Duodenal mucosa (tissue), 2 donors: ENCODE measurements at regions not wholly inside any gene's neighbourhood (a gene's known extent, or its start where the extent isn't known, plus 50 kb on each side); places are given as distances from the start of the nearest gene placed in this dataset.

Experiments used
- H3K27ac ChIP-seq: one replicate; pipeline ENCODE4 v1.7.0; 2013; ENCODE audit warnings: low read depth, low read length
- H3K27me3 ChIP-seq, 2 donors: one replicate each; pipeline ENCODE4 v1.7.0; 2013; ENCODE audit warnings: low read length in 2 of 2, control low read depth in 1 of 2; ENCODE audit not compliant: insufficient read depth in 2 of 2, control insufficient read depth in 1 of 2
- H3K36me3 ChIP-seq, 2 donors: one replicate each; pipeline ENCODE4 v1.7.0; 2013; ENCODE audit warnings: low read length in 2 of 2, control low read depth in 1 of 2; ENCODE audit not compliant: insufficient read depth in 2 of 2, control insufficient read depth in 1 of 2
- H3K4me1 ChIP-seq, 2 donors: one replicate each; pipeline ENCODE4 v1.7.0; 2013; ENCODE audit warnings: low read length in 2 of 2, control low read depth in 1 of 2; ENCODE audit not compliant: insufficient read depth in 2 of 2, control insufficient read depth in 1 of 2
- H3K4me3 ChIP-seq, 2 donors: one replicate each; pipeline ENCODE4 v1.7.0; 2013; ENCODE audit warnings: low read length in 2 of 2, low read depth in 1 of 2
- H3K9ac ChIP-seq, 2 donors: one replicate each; pipeline ENCODE4 v1.7.0; 2013; ENCODE audit warnings: low read length in 2 of 2, low read depth in 1 of 2
- H3K9me3 ChIP-seq, 2 donors: one replicate each; pipeline ENCODE4 v1.7.0; 2013; ENCODE audit warnings: low read length in 2 of 2, control low read depth in 1 of 2; ENCODE audit not compliant: control insufficient read depth in 1 of 2

- H3K9me3 ChIP-seq: no peaks in the 10 kb centered on the region
- H3K36me3 ChIP-seq: no peaks in the 10 kb centered on the region
- H3K4me3 ChIP-seq: no peak overlapping the region
- no peak overlapping the region for H3K27ac ChIP-seq
- H3K27me3 ChIP-seq: peaks cover 0 to 3% of the 10 kb centered on the region in 2 donors
- H3K4me1 ChIP-seq: no peaks in the 10 kb centered on the region
- H3K9ac ChIP-seq: no peak overlapping the region
Observed at GRCh38 chr1:208455821-208456220, 211.6 kb upstream of the PLXNA2 start.

DNA sequence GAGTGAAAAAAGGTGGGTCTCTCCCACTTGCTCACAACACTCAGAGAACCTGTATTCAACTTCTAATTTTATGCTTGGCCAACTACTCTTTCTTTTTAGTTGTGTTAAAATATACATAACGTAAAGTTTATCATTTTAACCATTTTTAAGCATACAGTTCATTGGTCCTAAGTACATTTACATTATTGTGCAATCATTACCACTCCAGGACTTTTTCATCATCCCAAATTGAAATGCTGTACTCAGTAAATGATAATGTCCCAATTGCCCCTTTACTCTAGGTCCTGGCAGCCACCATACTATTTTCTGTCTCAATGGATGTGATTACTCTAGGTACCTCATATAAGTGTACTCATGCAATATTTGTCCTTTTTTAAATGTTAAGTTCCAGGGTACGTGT lies 212.3 kb upstream of the PLXNA2 start:
- Histone ChIP-seq H3K4me1 (no peaks in the 10 kb centered on the region), H3K36me3 (no peaks in the 10 kb centered on the region), H3K4me3 (no peak overlapping the region), H3K9ac (no peak overlapping the region), H3K9me3 (no peaks in the 10 kb centered on the region), H3K27ac (no peak overlapping the region), H3K27me3 (no peaks in the 10 kb centered on the region)

- Histone ChIP-seq H3K4me3 (no peak overlapping the region), H3K4me1 (no peaks in the 10 kb centered on the region), H3K9me3 (no peaks in the 10 kb centered on the region), H3K27me3 (no peaks in the 10 kb centered on the region), H3K36me3 (no peaks in the 10 kb centered on the region), H3K27ac (no peak overlapping the region), H3K9ac (no peak overlapping the region)
Observed at GRCh38 chr1:208460823-208461222, 216.6 kb upstream of the PLXNA2 start.

- H3K27me3 ChIP-seq: no peaks in the 10 kb centered on the region
- H3K9me3 ChIP-seq: no peaks in the 10 kb centered on the region
- H3K4me3 ChIP-seq: no peak overlapping the region
- H3K9ac ChIP-seq: no peak overlapping the region
- no peak overlapping the region for H3K27ac ChIP-seq
- no peaks in the 10 kb centered on the region for H3K4me1 ChIP-seq
- H3K36me3 ChIP-seq: no peaks in the 10 kb centered on the region
Observed at GRCh38 chr1:208461680-208462079, 217.5 kb upstream of the PLXNA2 start.

GRCh38 chr1:208462761-208463160 lies 218.6 kb upstream of the PLXNA2 start:
- H3K36me3 ChIP-seq: no peaks in the 10 kb centered on the region
- no peak overlapping the region for H3K27ac ChIP-seq
- H3K4me3 ChIP-seq: no peak overlapping the region
- no peaks in the 10 kb centered on the region for H3K27me3 ChIP-seq
- no peaks in the 10 kb centered on the region for H3K9me3 ChIP-seq
- H3K9ac ChIP-seq: no peak overlapping the region
- H3K4me1 ChIP-seq: no peaks in the 10 kb centered on the region

DNA sequence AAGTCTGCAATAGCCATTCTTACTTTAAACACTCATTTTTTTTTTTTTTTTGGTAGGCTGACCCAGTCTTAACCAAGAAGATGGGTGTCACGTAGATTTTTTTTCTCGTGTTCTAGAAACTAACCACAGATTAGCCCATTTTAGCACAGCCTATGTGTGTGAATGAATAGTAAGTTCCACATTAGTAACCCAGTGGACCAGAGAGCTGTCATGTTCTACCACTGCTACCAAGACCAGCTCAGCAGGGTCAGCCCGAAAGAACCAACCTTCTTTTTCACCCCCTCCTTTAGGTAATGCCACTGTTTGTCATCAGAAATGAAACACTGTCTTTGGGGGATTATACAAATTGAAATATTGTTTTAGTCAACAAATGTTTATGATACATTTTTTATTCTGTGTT lies 221.1 kb upstream of the PLXNA2 start:
- Histone ChIP-seq H3K9me3 (no peaks in the 10 kb centered on the region), H3K36me3 (no peaks in the 10 kb centered on the region), H3K27me3 (no peaks in the 10 kb centered on the region), H3K4me3 (no peak overlapping the region), H3K9ac (no peak overlapping the region), H3K4me1 (no peaks in the 10 kb centered on the region), H3K27ac (no peak overlapping the region)

- Histone ChIP-seq H3K4me1 (no peaks in the 10 kb centered on the region), H3K9me3 (no peaks in the 10 kb centered on the region), H3K36me3 (no peaks in the 10 kb centered on the region), H3K27me3 (no peaks in the 10 kb centered on the region), H3K27ac (no peak overlapping the region), H3K4me3 (no peak overlapping the region), H3K9ac (no peak overlapping the region)
Observed at GRCh38 chr1:208465786-208466590, 221.8 kb upstream of the PLXNA2 start.

- no peak overlapping the region for H3K4me3 ChIP-seq
- no peaks in the 10 kb centered on the region for H3K27me3 ChIP-seq
- no peak overlapping the region for H3K27ac ChIP-seq
- no peaks in the 10 kb centered on the region for H3K4me1 ChIP-seq
- no peaks in the 10 kb centered on the region for H3K9me3 ChIP-seq
- H3K9ac ChIP-seq: no peak overlapping the region
- H3K36me3 ChIP-seq: no peaks in the 10 kb centered on the region
Observed at GRCh38 chr1:208467151-208467780, 223.1 kb upstream of the PLXNA2 start.

GRCh38 chr1:208475449-208475848 lies 231.3 kb upstream of the PLXNA2 start:
- Histone ChIP-seq H3K27me3 (no peaks in the 10 kb centered on the region), H3K9ac (no peak overlapping the region), H3K9me3 (no peaks in the 10 kb centered on the region), H3K27ac (no peak overlapping the region), H3K4me3 (no peak overlapping the region), H3K36me3 (no peaks in the 10 kb centered on the region), H3K4me1 (no peaks in the 10 kb centered on the region)

DNA sequence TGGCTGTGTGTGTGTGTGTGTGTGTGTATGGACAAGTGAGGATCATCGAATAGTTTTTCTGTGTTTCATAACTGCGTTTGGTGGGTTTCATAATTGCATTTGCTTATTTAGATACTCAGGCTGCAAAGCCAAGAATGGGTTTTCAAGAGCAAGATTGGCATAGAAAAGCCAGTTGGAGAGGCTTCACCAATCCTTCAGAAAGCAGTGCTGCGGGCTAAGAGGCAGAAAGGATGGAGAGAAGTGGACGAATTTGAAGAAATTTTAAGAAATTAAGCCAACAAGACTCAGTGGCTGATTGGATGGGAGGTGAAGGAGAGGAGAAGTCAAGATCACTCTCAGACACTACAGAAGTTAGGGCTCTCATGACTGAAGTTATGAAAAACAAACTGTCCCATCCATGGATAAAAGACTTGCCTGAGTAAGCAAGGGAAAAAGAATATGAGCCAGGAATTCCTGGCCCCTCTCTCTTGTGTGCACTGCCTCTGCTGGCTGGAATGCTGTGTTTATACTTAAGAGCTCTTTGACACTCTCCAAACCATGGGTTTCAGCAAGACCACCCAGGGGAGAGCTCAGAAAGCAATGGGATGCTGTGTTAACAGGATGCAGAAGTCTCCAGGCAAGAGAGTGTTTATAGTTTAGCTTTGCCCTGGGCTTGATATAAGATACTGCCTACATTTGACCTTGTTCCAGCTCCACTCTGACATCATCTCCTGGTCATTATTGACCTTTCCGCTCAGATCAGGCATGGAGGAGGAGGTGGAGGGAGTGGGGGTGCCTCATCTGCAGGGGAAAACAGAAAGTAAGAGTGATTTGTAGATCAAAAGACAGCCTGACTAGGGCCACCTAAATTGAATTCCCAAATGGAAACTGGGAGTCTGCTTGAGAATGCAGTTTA lies 232.0 kb upstream of the PLXNA2 start:
- Histone ChIP-seq H3K4me1 (no peaks in the 10 kb centered on the region), H3K4me3 (no peak overlapping the region), H3K27ac (no peak overlapping the region), H3K36me3 (no peaks in the 10 kb centered on the region), H3K9me3 (no peaks in the 10 kb centered on the region), H3K9ac (no peak overlapping the region), H3K27me3 (no peaks in the 10 kb centered on the region)
